Endothelial cell of umbilical vein (primary cell): ENCODE measurements at regions not wholly inside any gene's neighbourhood (a gene's known extent, or its start where the extent isn't known, plus 50 kb on each side); places are given as distances from the start of the nearest gene placed in this dataset.

Experiments
- EZH2 ChIP-seq: IDR thresholded peaks from 2 replicates; pipeline ENCODE4 v1.6.1; 2012; ENCODE audit warnings: borderline replicate concordance, low read depth, mild to moderate bottlenecking, moderate library complexity, low read length, inconsistent platforms; ENCODE audit not compliant: severe bottlenecking
- GATA2 ChIP-seq: IDR thresholded peaks from 2 replicates; pipeline ENCODE4 v1.7.0; 2011; ENCODE audit warnings: low read depth, mild to moderate bottlenecking, moderate library complexity, mixed read lengths, low read length; ENCODE audit not compliant: insufficient read length, insufficient read depth
- JUN ChIP-seq: IDR thresholded peaks from 2 replicates; pipeline ENCODE4 v1.6.1; 2011; ENCODE audit warnings: borderline replicate concordance, low read depth; ENCODE audit not compliant: insufficient read length, insufficient read depth
- MYC ChIP-seq: IDR thresholded peaks from one replicate; pipeline ENCODE4 v1.6.1; 2011; ENCODE audit warnings: mild to moderate bottlenecking, low read depth, low read length
- POLR2A ChIP-seq: IDR thresholded peaks from 2 replicates; pipeline ENCODE4 v1.6.1; 2012; ENCODE audit warnings: low read depth, mild to moderate bottlenecking, control low read depth, low read length
- POLR2AphosphoS5 ChIP-seq: IDR thresholded peaks from 2 replicates; pipeline ENCODE4 v1.6.1; 2012; ENCODE audit warnings: low read depth, mild to moderate bottlenecking, control low read depth, low read length, moderate library complexity; ENCODE audit not compliant: insufficient read depth
- TF ChIP-seq, protein P1 (sequence below), 2 donors: IDR thresholded peaks; 1 replicate in 1 of 2; 2 replicates in 1 of 2; pipeline ENCODE4 v1.5.1; 2011; ENCODE audit warnings: low read length in 2 of 2, mild to moderate bottlenecking in 2 of 2, moderate library complexity in 2 of 2, control low read depth in 1 of 2, inconsistent platforms in 1 of 2, low read depth in 1 of 2; ENCODE audit not compliant: insufficient read depth in 1 of 2; ENCODE audit errors: extremely low read depth in 1 of 2
- TF ChIP-seq, protein P2 (sequence below): IDR thresholded peaks from 2 replicates; pipeline ENCODE4 v1.6.1; 2011; ENCODE audit not compliant: insufficient read depth, insufficient read length

- TF ChIP-seq, protein P1, sequence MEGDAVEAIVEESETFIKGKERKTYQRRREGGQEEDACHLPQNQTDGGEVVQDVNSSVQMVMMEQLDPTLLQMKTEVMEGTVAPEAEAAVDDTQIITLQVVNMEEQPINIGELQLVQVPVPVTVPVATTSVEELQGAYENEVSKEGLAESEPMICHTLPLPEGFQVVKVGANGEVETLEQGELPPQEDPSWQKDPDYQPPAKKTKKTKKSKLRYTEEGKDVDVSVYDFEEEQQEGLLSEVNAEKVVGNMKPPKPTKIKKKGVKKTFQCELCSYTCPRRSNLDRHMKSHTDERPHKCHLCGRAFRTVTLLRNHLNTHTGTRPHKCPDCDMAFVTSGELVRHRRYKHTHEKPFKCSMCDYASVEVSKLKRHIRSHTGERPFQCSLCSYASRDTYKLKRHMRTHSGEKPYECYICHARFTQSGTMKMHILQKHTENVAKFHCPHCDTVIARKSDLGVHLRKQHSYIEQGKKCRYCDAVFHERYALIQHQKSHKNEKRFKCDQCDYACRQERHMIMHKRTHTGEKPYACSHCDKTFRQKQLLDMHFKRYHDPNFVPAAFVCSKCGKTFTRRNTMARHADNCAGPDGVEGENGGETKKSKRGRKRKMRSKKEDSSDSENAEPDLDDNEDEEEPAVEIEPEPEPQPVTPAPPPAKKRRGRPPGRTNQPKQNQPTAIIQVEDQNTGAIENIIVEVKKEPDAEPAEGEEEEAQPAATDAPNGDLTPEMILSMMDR (IDR thresholded peaks at IDR 0.05; ENCODE audit: extremely low read depth in 1 of 2, insufficient read depth in 1 of 2, low read depth in 1 of 2, low read length in 2 of 2), result no peak
- TF ChIP-seq POLR2A (no peak), POLR2AphosphoS5 (no peak), GATA2 (no peak), MYC (no peak), JUN (no peak), EZH2 (no peak)
- TF ChIP-seq, protein P2, sequence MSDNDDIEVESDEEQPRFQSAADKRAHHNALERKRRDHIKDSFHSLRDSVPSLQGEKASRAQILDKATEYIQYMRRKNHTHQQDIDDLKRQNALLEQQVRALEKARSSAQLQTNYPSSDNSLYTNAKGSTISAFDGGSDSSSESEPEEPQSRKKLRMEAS, result no peak
Measured at GRCh38 chr5:14004598-14005394, 60.3 kb upstream of the DNAH5 start.
